ENCODE measurements at regions not wholly inside any gene's neighbourhood (a gene's known extent, or its start where the extent isn't known, plus 50 kb on each side); places are given as distances from the start of the nearest gene placed in this dataset.

DNA sequence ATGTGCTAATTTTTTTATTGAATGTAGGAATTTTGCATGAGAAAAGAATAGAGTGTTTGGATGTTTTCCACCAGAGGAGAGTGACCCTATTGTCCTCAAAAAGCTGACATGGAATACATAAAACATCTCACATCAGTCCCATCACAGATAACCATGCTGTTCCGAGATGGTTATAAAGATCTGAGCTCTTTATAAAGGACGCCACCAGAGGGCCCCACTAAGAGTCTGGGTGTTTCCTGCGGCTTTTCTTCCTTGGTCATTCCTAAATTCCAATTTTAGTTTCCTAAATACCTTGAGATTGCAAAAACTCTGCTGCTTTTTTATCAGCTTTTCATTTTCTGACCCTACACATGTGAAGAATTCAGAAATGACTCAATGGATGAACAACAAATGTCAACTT lies 504.5 kb upstream of the FRG1 start:
- no peak for DNase-seq
- ATAC-seq, result no peak

GRCh38 chr4:189440716-189441115 lies 500.0 kb upstream of the FRG1 start:
- H3K27ac Mint-ChIP-seq, result no peak overlapping the region
- ATAC-seq (no peak), DNase-seq (no peak)
- H3K27me3 Mint-ChIP-seq, result no peaks in the 10 kb centered on the region
- no peaks in the 10 kb centered on the region for H3K4me1 Mint-ChIP-seq
- no peak overlapping the region for H3K4me3 Mint-ChIP-seq
- H3K9me3 Mint-ChIP-seq, result peaks cover 0 to 2% of the 10 kb centered on the region in 2 donors

More for the DNA sequence above, 504.5 kb upstream of the FRG1 start:
- Mint-ChIP-seq H3K27me3 (no peaks in the 10 kb centered on the region), H3K27ac (no peak overlapping the region), H3K9me3 (peaks cover 0 to 5% of the 10 kb centered on the region in 2 donors), H3K4me3 (no peak overlapping the region), H3K4me1 (no peaks in the 10 kb centered on the region)

GRCh38 chr4:189443341-189443740 lies 497.3 kb upstream of the FRG1 start:
- Mint-ChIP-seq H3K9me3 (peaks cover 1 to 14% of the 10 kb centered on the region in 2 donors), H3K4me3 (no peak overlapping the region), H3K27ac (no peak overlapping the region), H3K4me1 (no peaks in the 10 kb centered on the region), H3K27me3 (no peaks in the 10 kb centered on the region)
- ATAC-seq (no peak), DNase-seq (no peak)

- no peaks in the 10 kb centered on the region for H3K4me1 Mint-ChIP-seq
- H3K9me3 Mint-ChIP-seq, result peaks cover 17 to 32% of the 10 kb centered on the region in 2 donors
- H3K27me3 Mint-ChIP-seq, result no peaks in the 10 kb centered on the region
- ATAC-seq (no peak), DNase-seq (no peak)
- no peak overlapping the region for H3K4me3 Mint-ChIP-seq
- H3K27ac Mint-ChIP-seq, result no peak overlapping the region
Observed at GRCh38 chr4:189445613-189446012, 495.1 kb upstream of the FRG1 start.

DNA sequence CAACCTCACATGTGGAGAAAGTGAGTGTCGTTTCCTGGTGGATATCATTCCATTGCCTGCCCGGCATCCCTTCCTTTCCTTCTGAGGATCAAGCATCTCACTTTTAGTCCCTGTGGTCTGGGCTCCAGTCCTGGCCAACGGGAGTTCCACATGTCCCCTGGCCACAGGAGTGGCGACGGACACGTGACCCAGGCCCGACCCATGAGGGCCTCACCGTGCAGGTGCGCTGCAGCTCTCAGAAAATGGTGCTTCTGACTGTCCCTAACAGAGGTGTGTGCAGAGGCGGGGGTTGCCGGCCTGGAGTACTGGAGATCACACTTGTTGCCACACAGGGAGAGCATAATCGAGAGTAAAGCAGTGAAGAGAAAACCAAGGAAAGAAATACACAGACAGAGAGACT lies 476.9 kb upstream of the FRG1 start:
- no peak overlapping the region for H3K27ac Mint-ChIP-seq
- no peaks in the 10 kb centered on the region for H3K27me3 Mint-ChIP-seq
- no peaks in the 10 kb centered on the region for H3K4me1 Mint-ChIP-seq
- DNase-seq (no peak), ATAC-seq (no peak)
- H3K4me3 Mint-ChIP-seq, result no peak overlapping the region
- H3K9me3 Mint-ChIP-seq, result peaks cover 12 to 25% of the 10 kb centered on the region in 2 donors

DNA sequence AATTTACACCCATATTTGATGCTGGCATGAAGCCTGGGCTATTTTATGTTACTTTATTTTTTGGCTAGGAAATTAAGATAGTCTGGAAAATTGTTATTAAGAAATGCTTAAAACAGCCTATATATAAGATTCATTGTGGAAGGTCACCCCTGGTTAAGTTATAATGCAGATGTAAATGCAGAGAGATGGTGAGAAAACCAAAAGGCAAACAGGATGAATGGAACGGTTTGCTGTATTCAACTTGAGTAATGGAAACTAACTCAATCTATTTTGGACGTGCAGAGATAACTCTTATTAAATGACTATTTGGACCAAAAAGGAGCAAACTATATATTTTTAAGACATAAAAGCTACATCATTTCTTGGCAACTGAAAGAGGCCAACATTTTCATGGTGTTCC lies 446.3 kb upstream of the FRG1 start:
- no peaks in the 10 kb centered on the region for H3K27me3 Mint-ChIP-seq
- no peak overlapping the region for H3K4me3 Mint-ChIP-seq
- ATAC-seq (no peak), DNase-seq (no peak)
- H3K4me1 Mint-ChIP-seq, result no peaks in the 10 kb centered on the region
- H3K9me3 Mint-ChIP-seq, result peaks cover 4 to 11% of the 10 kb centered on the region in 2 donors
- no peak overlapping the region for H3K27ac Mint-ChIP-seq

DNA sequence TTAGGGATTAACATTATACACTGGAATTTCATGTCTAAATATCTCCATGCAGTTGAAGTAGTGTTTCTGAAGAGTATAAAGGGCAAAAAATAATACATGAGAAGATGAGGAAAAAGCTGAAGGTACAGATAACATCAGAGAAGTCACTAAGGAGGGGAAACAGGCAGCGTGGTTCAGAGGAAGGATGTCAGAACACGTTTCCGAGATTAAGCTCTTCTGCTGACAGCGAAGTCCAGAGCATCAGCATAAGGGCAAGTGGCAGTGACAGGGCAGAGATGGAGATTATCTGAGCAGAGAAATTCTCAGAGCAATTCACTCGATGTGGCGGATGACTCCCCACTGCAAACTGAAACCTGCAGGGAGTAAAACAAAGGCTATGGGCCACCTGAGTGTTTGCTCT lies 443.2 kb upstream of the FRG1 start:
- H3K27ac Mint-ChIP-seq, result no peak overlapping the region
- no peaks in the 10 kb centered on the region for H3K27me3 Mint-ChIP-seq
- no peaks in the 10 kb centered on the region for H3K4me1 Mint-ChIP-seq
- DNase-seq (no peak), ATAC-seq (no peak)
- H3K4me3 Mint-ChIP-seq, result no peak overlapping the region
- peaks cover 2 to 5% of the 10 kb centered on the region in 2 donors for H3K9me3 Mint-ChIP-seq

- H3K27me3 Mint-ChIP-seq, result no peaks in the 10 kb centered on the region
- H3K27ac Mint-ChIP-seq, result no peak overlapping the region
- ATAC-seq (no peak), DNase-seq (no peak)
- peaks cover 0 to 5% of the 10 kb centered on the region in 2 donors for H3K9me3 Mint-ChIP-seq
- H3K4me3 Mint-ChIP-seq, result no peak overlapping the region
- no peaks in the 10 kb centered on the region for H3K4me1 Mint-ChIP-seq
Observed at GRCh38 chr4:189497996-189498395, 442.7 kb upstream of the FRG1 start.

- H3K27ac Mint-ChIP-seq, result no peak overlapping the region
- ATAC-seq (no peak), DNase-seq (no peak)
- no peak overlapping the region for H3K4me3 Mint-ChIP-seq
- H3K4me1 Mint-ChIP-seq, result no peaks in the 10 kb centered on the region
- no peaks in the 10 kb centered on the region for H3K27me3 Mint-ChIP-seq
- peaks cover 0 to 5% of the 10 kb centered on the region in 2 donors for H3K9me3 Mint-ChIP-seq
Observed at GRCh38 chr4:189498457-189498856, 442.2 kb upstream of the FRG1 start.

GRCh38 chr4:189499696-189500095 lies 441.0 kb upstream of the FRG1 start:
- no peak for DNase-seq
- Mint-ChIP-seq H3K9me3 (peaks cover 0 to 5% of the 10 kb centered on the region in 2 donors), H3K4me1 (no peaks in the 10 kb centered on the region), H3K27ac (no peak overlapping the region), H3K4me3 (no peak overlapping the region), H3K27me3 (no peaks in the 10 kb centered on the region)
- ATAC-seq, result no peak

- H3K27ac Mint-ChIP-seq, result no peak overlapping the region
- ATAC-seq (no peak), DNase-seq (no peak)
- H3K9me3 Mint-ChIP-seq, result peaks cover 8 to 12% of the 10 kb centered on the region in 2 donors
- no peak overlapping the region for H3K4me3 Mint-ChIP-seq
- H3K4me1 Mint-ChIP-seq, result no peaks in the 10 kb centered on the region
- no peaks in the 10 kb centered on the region for H3K27me3 Mint-ChIP-seq
Observed at GRCh38 chr4:189500970-189501369, 439.7 kb upstream of the FRG1 start.

DNA sequence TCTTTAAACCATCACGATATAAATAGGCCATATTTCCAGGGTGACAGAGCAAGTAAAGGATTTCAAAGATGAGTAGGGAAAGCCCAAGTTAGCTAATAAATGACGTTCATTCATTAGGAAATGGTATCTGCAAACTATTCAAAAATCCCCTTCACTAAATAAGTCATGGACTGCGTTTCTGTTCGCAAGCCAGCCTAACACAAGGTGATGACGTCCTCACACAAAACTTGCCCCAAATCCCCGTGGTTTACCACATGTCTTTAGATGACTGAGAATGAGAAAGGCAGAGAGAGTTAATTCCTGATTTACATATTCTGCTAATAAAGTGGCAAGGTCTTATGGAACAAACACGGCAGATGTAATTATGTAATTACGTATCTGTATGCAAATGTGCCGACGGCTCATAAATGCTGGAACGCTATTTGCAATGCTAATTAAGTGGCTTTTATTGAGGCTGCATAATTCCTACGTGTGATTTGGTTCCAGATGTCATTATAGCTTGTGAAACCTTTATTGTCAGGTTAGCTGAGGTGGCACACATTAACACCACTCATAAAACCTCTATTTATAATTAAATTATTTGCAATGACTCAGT lies 437.7 kb upstream of the FRG1 start:
- Mint-ChIP-seq H3K27me3 (no peaks in the 10 kb centered on the region), H3K9me3 (peaks cover 8 to 12% of the 10 kb centered on the region in 2 donors), H3K4me3 (no peak overlapping the region), H3K4me1 (no peaks in the 10 kb centered on the region), H3K27ac (no peak overlapping the region)
- ATAC-seq (peak; percentile 26), DNase-seq (no peak)

DNA sequence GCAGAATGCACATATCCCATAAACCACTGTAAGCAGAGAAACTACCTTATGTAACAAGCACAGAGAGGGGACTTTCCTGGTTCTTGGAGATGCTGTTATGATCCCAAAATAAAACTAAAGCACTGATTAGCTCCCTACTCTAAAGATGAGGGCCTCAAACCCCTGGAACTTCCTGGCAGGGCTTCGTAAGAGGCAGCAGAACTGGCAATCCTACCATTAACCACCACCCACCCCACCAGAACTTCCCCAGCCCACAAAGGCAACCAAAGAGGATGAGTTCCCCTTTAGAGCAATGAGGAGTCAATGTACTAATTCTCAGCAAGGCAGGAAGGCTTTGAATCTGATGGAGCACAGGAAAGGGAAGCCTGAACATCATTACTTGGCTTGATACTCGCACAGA lies 436.5 kb upstream of the FRG1 start:
- H3K4me1 Mint-ChIP-seq, result no peaks in the 10 kb centered on the region
- H3K9me3 Mint-ChIP-seq, result peaks cover 8 to 12% of the 10 kb centered on the region in 2 donors
- ATAC-seq (no peak), DNase-seq (no peak)
- H3K27ac Mint-ChIP-seq, result peak overlapping the region in 1 of 2 donors; percentile 20
- H3K27me3 Mint-ChIP-seq, result no peaks in the 10 kb centered on the region
- no peak overlapping the region for H3K4me3 Mint-ChIP-seq

DNA sequence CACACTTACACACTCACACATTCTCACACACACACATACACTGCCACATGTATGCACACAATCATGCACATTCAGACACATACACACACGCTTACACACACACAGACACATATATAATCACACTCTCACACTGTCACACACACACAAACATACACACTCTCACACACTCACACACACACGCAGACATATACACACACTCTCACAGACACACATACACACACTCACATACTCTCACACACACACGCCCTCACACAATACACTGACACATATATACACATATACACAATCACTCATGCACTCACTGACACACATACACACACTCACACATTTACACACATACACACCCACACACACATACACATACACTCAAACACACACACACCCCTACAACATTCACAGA lies 435.3 kb upstream of the FRG1 start:
- Mint-ChIP-seq H3K27ac (no peak overlapping the region), H3K9me3 (peaks cover 8 to 17% of the 10 kb centered on the region in 2 donors), H3K4me1 (no peaks in the 10 kb centered on the region), H3K27me3 (no peaks in the 10 kb centered on the region), H3K4me3 (no peak overlapping the region)
- no peak for ATAC-seq
- no peak for DNase-seq

GRCh38 chr4:189506080-189506479 lies 434.6 kb upstream of the FRG1 start:
- H3K4me1 Mint-ChIP-seq, result no peaks in the 10 kb centered on the region
- H3K9me3 Mint-ChIP-seq, result peaks cover 8 to 17% of the 10 kb centered on the region in 2 donors
- no peak for DNase-seq
- H3K27ac Mint-ChIP-seq, result no peak overlapping the region
- ATAC-seq, result no peak
- H3K4me3 Mint-ChIP-seq, result no peak overlapping the region
- no peaks in the 10 kb centered on the region for H3K27me3 Mint-ChIP-seq

GRCh38 chr4:189507060-189507459 lies 433.6 kb upstream of the FRG1 start:
- H3K27ac Mint-ChIP-seq, result no peak overlapping the region
- H3K9me3 Mint-ChIP-seq, result peaks cover 8 to 15% of the 10 kb centered on the region in 2 donors
- H3K4me3 Mint-ChIP-seq, result no peak overlapping the region
- ATAC-seq (no peak), DNase-seq (no peak)
- H3K4me1 Mint-ChIP-seq, result no peaks in the 10 kb centered on the region
- H3K27me3 Mint-ChIP-seq, result no peaks in the 10 kb centered on the region

DNA sequence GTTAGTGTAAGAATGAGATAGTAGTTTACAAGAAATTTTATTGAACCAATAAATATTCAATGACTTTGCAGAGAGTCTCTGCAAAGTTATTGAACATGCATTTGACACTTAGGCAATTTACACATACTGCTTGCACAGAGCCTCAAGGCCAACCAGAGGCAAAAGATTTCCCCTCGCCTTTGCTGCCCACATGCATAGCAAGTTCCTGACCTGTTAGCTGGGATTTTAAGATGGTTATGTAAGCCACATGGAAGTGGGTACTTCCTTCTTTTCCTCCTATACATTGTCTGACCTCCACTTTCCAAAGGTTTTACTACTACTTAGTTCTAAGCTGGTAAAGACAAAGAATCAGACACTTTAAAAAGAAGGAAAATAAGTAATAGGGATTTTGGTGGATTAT lies 430.1 kb upstream of the FRG1 start:
- no peaks in the 10 kb centered on the region for H3K27me3 Mint-ChIP-seq
- H3K4me3 Mint-ChIP-seq, result no peak overlapping the region
- DNase-seq (no peak), ATAC-seq (no peak)
- no peak overlapping the region for H3K27ac Mint-ChIP-seq
- H3K9me3 Mint-ChIP-seq, result peaks cover 6 to 8% of the 10 kb centered on the region in 2 donors
- no peaks in the 10 kb centered on the region for H3K4me1 Mint-ChIP-seq
